IMR-90 (cell line): ENCODE measurements at regions not wholly inside any gene's neighbourhood (a gene's known extent, or its start where the extent isn't known, plus 50 kb on each side); places are given as distances from the start of the nearest gene placed in this dataset.

Experiments used
- POLR2A ChIP-seq: IDR thresholded peaks from 2 replicates; pipeline ENCODE4 v1.6.1; 2012; ENCODE audit warnings: mild to moderate bottlenecking, low read depth, low read length
- RAD21 ChIP-seq: IDR thresholded peaks from 2 replicates; pipeline ENCODE4 v1.6.1; 2012; ENCODE audit warnings: low read length, improper control_type of control experiment
- TF ChIP-seq, protein P1 (sequence below): conservative IDR thresholded peaks from 2 replicates; pipeline ENCODE4 v1.5.1; 2012; ENCODE audit warnings: mild to moderate bottlenecking, low read depth, low read length, improper control_type of control experiment

- TF ChIP-seq, protein P1, sequence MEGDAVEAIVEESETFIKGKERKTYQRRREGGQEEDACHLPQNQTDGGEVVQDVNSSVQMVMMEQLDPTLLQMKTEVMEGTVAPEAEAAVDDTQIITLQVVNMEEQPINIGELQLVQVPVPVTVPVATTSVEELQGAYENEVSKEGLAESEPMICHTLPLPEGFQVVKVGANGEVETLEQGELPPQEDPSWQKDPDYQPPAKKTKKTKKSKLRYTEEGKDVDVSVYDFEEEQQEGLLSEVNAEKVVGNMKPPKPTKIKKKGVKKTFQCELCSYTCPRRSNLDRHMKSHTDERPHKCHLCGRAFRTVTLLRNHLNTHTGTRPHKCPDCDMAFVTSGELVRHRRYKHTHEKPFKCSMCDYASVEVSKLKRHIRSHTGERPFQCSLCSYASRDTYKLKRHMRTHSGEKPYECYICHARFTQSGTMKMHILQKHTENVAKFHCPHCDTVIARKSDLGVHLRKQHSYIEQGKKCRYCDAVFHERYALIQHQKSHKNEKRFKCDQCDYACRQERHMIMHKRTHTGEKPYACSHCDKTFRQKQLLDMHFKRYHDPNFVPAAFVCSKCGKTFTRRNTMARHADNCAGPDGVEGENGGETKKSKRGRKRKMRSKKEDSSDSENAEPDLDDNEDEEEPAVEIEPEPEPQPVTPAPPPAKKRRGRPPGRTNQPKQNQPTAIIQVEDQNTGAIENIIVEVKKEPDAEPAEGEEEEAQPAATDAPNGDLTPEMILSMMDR = no peak
- TF ChIP-seq RAD21 = no peak
- TF ChIP-seq POLR2A = no peak
Measured at GRCh38 chr3:181276358-181276896, 286.9 kb upstream of the DNAJC19 start.
